Memory B cell (primary cell): ENCODE measurements at regions not wholly inside any gene's neighbourhood (a gene's known extent, or its start where the extent isn't known, plus 50 kb on each side); places are given as distances from the start of the nearest gene placed in this dataset.

Experiments
- ATAC-seq: fragments of 150-1000 bp; cut with Tn5 transposase; 2 replicates; pipeline ENCODE4 v1.10.0; 2021; ENCODE audit warnings: low read depth, mild to moderate bottlenecking, moderate library complexity
- DNase-seq, 2 donors: peaks; one replicate each; pipeline ENCODE4 v3.0.0; 2022; ENCODE audit warnings: low spot score in 2 of 2
- H3K27ac Mint-ChIP-seq: one replicate; pipeline ENCODE4 v1.8.0; 2022; ENCODE audit warnings: mild to moderate bottlenecking, moderate library complexity, mixed read lengths
- H3K27me3 Mint-ChIP-seq: one replicate; pipeline ENCODE4 v1.8.0; 2022; ENCODE audit warnings: mixed read lengths
- H3K36me3 Mint-ChIP-seq: one replicate; pipeline ENCODE4 v1.8.0; 2022; ENCODE audit warnings: mild to moderate bottlenecking, mixed read lengths
- H3K4me1 Mint-ChIP-seq: one replicate; pipeline ENCODE4 v1.8.0; 2022; ENCODE audit warnings: mixed read lengths
- H3K4me3 Mint-ChIP-seq: one replicate; pipeline ENCODE4 v1.8.0; 2022; ENCODE audit warnings: mild to moderate bottlenecking, moderate library complexity, mixed read lengths
- H3K9me3 Mint-ChIP-seq: one replicate; pipeline ENCODE4 v1.8.0; 2022; ENCODE audit warnings: mixed read lengths

- Mint-ChIP-seq H3K27ac (no peak overlapping the region), H3K36me3 (no peaks in the 10 kb centered on the region), H3K9me3 (no peaks in the 10 kb centered on the region), H3K4me1 (no peaks in the 10 kb centered on the region), H3K4me3 (no peak overlapping the region), H3K27me3 (no peaks in the 10 kb centered on the region)
- DNase-seq = no peak
- no peak for ATAC-seq
These were observed 319.2 kb upstream of the SLC7A11 start for GRCh38 chr4:138561276-138561880.

GRCh38 chr4:138560448-138560847, 318.3 kb upstream of the SLC7A11 start:
- no peaks in the 10 kb centered on the region for H3K4me1 Mint-ChIP-seq
- H3K27me3 Mint-ChIP-seq = no peaks in the 10 kb centered on the region
- ATAC-seq (no peak), DNase-seq (no peak)
- H3K36me3 Mint-ChIP-seq = no peaks in the 10 kb centered on the region
- H3K4me3 Mint-ChIP-seq = no peak overlapping the region
- H3K27ac Mint-ChIP-seq = no peak overlapping the region
- H3K9me3 Mint-ChIP-seq = no peaks in the 10 kb centered on the region

- no peaks in the 10 kb centered on the region for H3K27me3 Mint-ChIP-seq
- H3K9me3 Mint-ChIP-seq = no peaks in the 10 kb centered on the region
- no peak overlapping the region for H3K4me3 Mint-ChIP-seq
- H3K36me3 Mint-ChIP-seq = no peaks in the 10 kb centered on the region
- H3K4me1 Mint-ChIP-seq = no peaks in the 10 kb centered on the region
- ATAC-seq = no peak
- no peak overlapping the region for H3K27ac Mint-ChIP-seq
- no peak for DNase-seq
These were observed 316.7 kb upstream of the SLC7A11 start for GRCh38 chr4:138558886-138559285.

GRCh38 chr4:138555584-138555983, 313.4 kb upstream of the SLC7A11 start:
- no peaks in the 10 kb centered on the region for H3K27me3 Mint-ChIP-seq
- H3K4me3 Mint-ChIP-seq = no peak overlapping the region
- H3K4me1 Mint-ChIP-seq = no peaks in the 10 kb centered on the region
- DNase-seq (no peak), ATAC-seq (no peak)
- no peak overlapping the region for H3K27ac Mint-ChIP-seq
- H3K9me3 Mint-ChIP-seq = peaks cover 2% of the 10 kb centered on the region
- H3K36me3 Mint-ChIP-seq = no peaks in the 10 kb centered on the region

GRCh38 chr4:138555108-138555507, 313.0 kb upstream of the SLC7A11 start:
- ATAC-seq = no peak
- Mint-ChIP-seq H3K4me3 (no peak overlapping the region), H3K4me1 (no peaks in the 10 kb centered on the region), H3K9me3 (peaks cover 2% of the 10 kb centered on the region), H3K36me3 (no peaks in the 10 kb centered on the region), H3K27ac (no peak overlapping the region), H3K27me3 (no peaks in the 10 kb centered on the region)
- DNase-seq = no peak

- no peak overlapping the region for H3K27ac Mint-ChIP-seq
- peaks cover 2% of the 10 kb centered on the region for H3K9me3 Mint-ChIP-seq
- no peak overlapping the region for H3K4me3 Mint-ChIP-seq
- H3K4me1 Mint-ChIP-seq = no peaks in the 10 kb centered on the region
- DNase-seq (no peak), ATAC-seq (no peak)
- no peaks in the 10 kb centered on the region for H3K27me3 Mint-ChIP-seq
- H3K36me3 Mint-ChIP-seq = no peaks in the 10 kb centered on the region
These were observed 311.1 kb upstream of the SLC7A11 start for GRCh38 chr4:138553001-138553845.

GRCh38 chr4:138542191-138542776, 300.1 kb upstream of the SLC7A11 start:
- no peaks in the 10 kb centered on the region for H3K27me3 Mint-ChIP-seq
- no peak for DNase-seq
- no peaks in the 10 kb centered on the region for H3K36me3 Mint-ChIP-seq
- H3K9me3 Mint-ChIP-seq = peaks cover 12% of the 10 kb centered on the region
- H3K4me3 Mint-ChIP-seq = no peak overlapping the region
- no peaks in the 10 kb centered on the region for H3K4me1 Mint-ChIP-seq
- no peak for ATAC-seq
- no peak overlapping the region for H3K27ac Mint-ChIP-seq

GRCh38 chr4:138540056-138540800, 298.1 kb upstream of the SLC7A11 start:
- Mint-ChIP-seq H3K4me1 (no peaks in the 10 kb centered on the region), H3K4me3 (no peak overlapping the region), H3K27me3 (no peaks in the 10 kb centered on the region), H3K36me3 (no peaks in the 10 kb centered on the region), H3K9me3 (peaks cover 7% of the 10 kb centered on the region), H3K27ac (no peak overlapping the region)
- no peak for DNase-seq
- no peak for ATAC-seq

- H3K36me3 Mint-ChIP-seq = no peaks in the 10 kb centered on the region
- no peaks in the 10 kb centered on the region for H3K4me1 Mint-ChIP-seq
- ATAC-seq (no peak), DNase-seq (no peak)
- H3K9me3 Mint-ChIP-seq = peaks cover 5% of the 10 kb centered on the region
- no peak overlapping the region for H3K27ac Mint-ChIP-seq
- no peak overlapping the region for H3K4me3 Mint-ChIP-seq
- no peaks in the 10 kb centered on the region for H3K27me3 Mint-ChIP-seq
These were observed 296.6 kb upstream of the SLC7A11 start for GRCh38 chr4:138538743-138539142.

GRCh38 chr4:138537731-138538490, 295.8 kb upstream of the SLC7A11 start:
- no peak for ATAC-seq
- H3K4me1 Mint-ChIP-seq = no peaks in the 10 kb centered on the region
- H3K27ac Mint-ChIP-seq = no peak overlapping the region
- H3K4me3 Mint-ChIP-seq = no peak overlapping the region
- H3K27me3 Mint-ChIP-seq = no peaks in the 10 kb centered on the region
- no peaks in the 10 kb centered on the region for H3K36me3 Mint-ChIP-seq
- DNase-seq = no peak
- peaks cover 8% of the 10 kb centered on the region for H3K9me3 Mint-ChIP-seq

GRCh38 chr4:138535316-138535715, 293.2 kb upstream of the SLC7A11 start:
- ATAC-seq = no peak
- no peaks in the 10 kb centered on the region for H3K27me3 Mint-ChIP-seq
- H3K4me3 Mint-ChIP-seq = no peak overlapping the region
- H3K27ac Mint-ChIP-seq = no peak overlapping the region
- H3K4me1 Mint-ChIP-seq = no peaks in the 10 kb centered on the region
- H3K9me3 Mint-ChIP-seq = peaks cover 13% of the 10 kb centered on the region
- DNase-seq = no peak
- H3K36me3 Mint-ChIP-seq = no peaks in the 10 kb centered on the region

GRCh38 chr4:138522366-138522765, 280.2 kb upstream of the SLC7A11 start:
- Mint-ChIP-seq H3K27ac (no peak overlapping the region), H3K9me3 (no peaks in the 10 kb centered on the region), H3K36me3 (no peaks in the 10 kb centered on the region), H3K27me3 (no peaks in the 10 kb centered on the region), H3K4me3 (no peak overlapping the region), H3K4me1 (no peaks in the 10 kb centered on the region)
- DNase-seq (no peak), ATAC-seq (no peak)

GRCh38 chr4:138521809-138522208, 279.7 kb upstream of the SLC7A11 start:
- ATAC-seq = no peak
- Mint-ChIP-seq H3K27ac (no peak overlapping the region), H3K36me3 (no peaks in the 10 kb centered on the region)

More at GRCh38 chr4:138521809-138522208, 279.7 kb upstream of the SLC7A11 start:
- Mint-ChIP-seq H3K9me3 (no peaks in the 10 kb centered on the region), H3K27me3 (no peaks in the 10 kb centered on the region), H3K4me1 (no peaks in the 10 kb centered on the region), H3K4me3 (no peak overlapping the region)
- DNase-seq = no peak
